SK-N-MC (cell line): ENCODE measurements at regions not wholly inside any gene's neighbourhood (a gene's known extent, or its start where the extent isn't known, plus 50 kb on each side); places are given as distances from the start of the nearest gene placed in this dataset.

Experiments
- DNase-seq: peaks from one replicate; pipeline ENCODE4 v3.0.0-alpha.2; 2011; ENCODE audit warnings: low read depth, low spot score
- H3K27ac ChIP-seq: fragments of 200-600 bp; sonication (generic); 2 replicates; pipeline ENCODE4 v1.5.1; 2016; ENCODE audit warnings: mixed run types
- H3K36me3 ChIP-seq: fragments of 200-600 bp; sonication (generic); 2 replicates; pipeline ENCODE4 v1.6.1; 2017; ENCODE audit warnings: antibody characterized with exemption, low read length, mixed read lengths; ENCODE audit not compliant: insufficient read depth
- H3K4me3 ChIP-seq: fragments of 200-600 bp; sonication (generic); 2 replicates; pipeline ENCODE4 v1.5.1; 2016
- H3K9ac ChIP-seq: fragments of 200-600 bp; sonication (generic); 2 replicates; pipeline ENCODE4 v1.8.0; 2017; ENCODE audit warnings: mixed run types, mixed read lengths; ENCODE audit not compliant: insufficient read length
- H3K9me3 ChIP-seq: fragments of 200-600 bp; sonication (generic); 2 replicates; pipeline ENCODE4 v1.6.1; 2017; ENCODE audit warnings: low read depth, mild to moderate bottlenecking, antibody characterized with exemption, low read length, moderate library complexity, mixed read lengths
- EZH2 ChIP-seq: fragments of 200-600 bp; sonication (generic); IDR thresholded peaks from one replicate; pipeline ENCODE4 v1.6.1; 2017; ENCODE audit warnings: antibody characterized with exemption
- FOXP2 ChIP-seq: optimal IDR thresholded peaks from 2 replicates; pipeline ENCODE3; 2011; ENCODE audit warnings: mild to moderate bottlenecking, moderate library complexity; ENCODE audit not compliant: insufficient read depth; ENCODE audit errors: extremely low read length, control extremely low read depth
- POLR2AphosphoS5 ChIP-seq: IDR thresholded peaks from 2 replicates; pipeline ENCODE4 v1.6.1; 2012; ENCODE audit warnings: mild to moderate bottlenecking, low read depth, low read length, borderline replicate concordance

- no peak overlapping the region for H3K4me3 ChIP-seq
Measured at GRCh38 chr2:150378686-150379085, 108.8 kb downstream of the RND3 start.

GRCh38 chr2:150376553-150377335 lies 110.7 kb downstream of the RND3 start:
- TF ChIP-seq FOXP2 = no peak
- no peak for TF ChIP-seq POLR2AphosphoS5
- no peak for TF ChIP-seq EZH2
- no peaks in the 10 kb centered on the region for H3K36me3 ChIP-seq
- H3K27ac ChIP-seq = no peak overlapping the region
- H3K4me3 ChIP-seq = no peak overlapping the region
- DNase-seq = no peak
- no peaks in the 10 kb centered on the region for H3K9me3 ChIP-seq
- H3K9ac ChIP-seq = no peak overlapping the region

More at GRCh38 chr2:150378686-150379085, 108.8 kb downstream of the RND3 start:
- H3K9ac ChIP-seq = no peak overlapping the region
- no peak for TF ChIP-seq EZH2
- TF ChIP-seq POLR2AphosphoS5 = no peak
- TF ChIP-seq FOXP2 = no peak
- H3K27ac ChIP-seq = no peak overlapping the region
- DNase-seq = no peak
- H3K36me3 ChIP-seq = no peaks in the 10 kb centered on the region
- H3K9me3 ChIP-seq = no peaks in the 10 kb centered on the region

GRCh38 chr2:150375333-150375732 lies 112.1 kb downstream of the RND3 start:
- TF ChIP-seq EZH2 (no peak), POLR2AphosphoS5 (no peak), FOXP2 (no peak)
- H3K9ac ChIP-seq = no peak overlapping the region
- no peak for DNase-seq
- no peak overlapping the region for H3K27ac ChIP-seq
- no peak overlapping the region for H3K4me3 ChIP-seq
- H3K9me3 ChIP-seq = no peaks in the 10 kb centered on the region
- H3K36me3 ChIP-seq = no peaks in the 10 kb centered on the region

- no peaks in the 10 kb centered on the region for H3K9me3 ChIP-seq
- no peak overlapping the region for H3K27ac ChIP-seq
- no peak for DNase-seq
- H3K9ac ChIP-seq = no peak overlapping the region
- no peak overlapping the region for H3K4me3 ChIP-seq
- no peaks in the 10 kb centered on the region for H3K36me3 ChIP-seq
- TF ChIP-seq FOXP2 = no peak
- TF ChIP-seq EZH2 = no peak
- TF ChIP-seq POLR2AphosphoS5 = no peak
Measured at GRCh38 chr2:150374492-150374891, 113.0 kb downstream of the RND3 start.

GRCh38 chr2:150373374-150373773 lies 114.1 kb downstream of the RND3 start:
- Histone ChIP-seq H3K9me3 (no peaks in the 10 kb centered on the region), H3K9ac (no peak overlapping the region), H3K36me3 (no peaks in the 10 kb centered on the region), H3K27ac (no peak overlapping the region), H3K4me3 (no peak overlapping the region)
- no peak for TF ChIP-seq POLR2AphosphoS5
- TF ChIP-seq EZH2 = no peak
- TF ChIP-seq FOXP2 = no peak
- DNase-seq = no peak

- no peak overlapping the region for H3K27ac ChIP-seq
- no peak for DNase-seq
- no peaks in the 10 kb centered on the region for H3K36me3 ChIP-seq
- no peak overlapping the region for H3K4me3 ChIP-seq
- no peak overlapping the region for H3K9ac ChIP-seq
- no peaks in the 10 kb centered on the region for H3K9me3 ChIP-seq
- no peak for TF ChIP-seq FOXP2
Measured at GRCh38 chr2:150371044-150371818, 116.2 kb downstream of the RND3 start.

- no peak overlapping the region for H3K27ac ChIP-seq
- TF ChIP-seq EZH2 (no peak), POLR2AphosphoS5 (no peak), FOXP2 (no peak)
- no peak for DNase-seq
Measured at GRCh38 chr2:150370561-150370960, 116.9 kb downstream of the RND3 start.

GRCh38 chr2:150369862-150370261 lies 117.6 kb downstream of the RND3 start:
- H3K27ac ChIP-seq = no peak overlapping the region
- DNase-seq = no peak
- TF ChIP-seq FOXP2 (no peak), EZH2 (no peak), POLR2AphosphoS5 (no peak)
- H3K36me3 ChIP-seq = no peaks in the 10 kb centered on the region
- H3K9me3 ChIP-seq = no peaks in the 10 kb centered on the region
- no peak overlapping the region for H3K9ac ChIP-seq
- no peak overlapping the region for H3K4me3 ChIP-seq

More at GRCh38 chr2:150370561-150370960, 116.9 kb downstream of the RND3 start:
- H3K36me3 ChIP-seq = no peaks in the 10 kb centered on the region
- no peak overlapping the region for H3K9ac ChIP-seq
- H3K4me3 ChIP-seq = no peak overlapping the region
- H3K9me3 ChIP-seq = no peaks in the 10 kb centered on the region

GRCh38 chr2:150358468-150358807 lies 129.0 kb downstream of the RND3 start:
- TF ChIP-seq EZH2 = no peak
- no peak for TF ChIP-seq POLR2AphosphoS5
- TF ChIP-seq FOXP2 = no peak
- Histone ChIP-seq H3K36me3 (no peaks in the 10 kb centered on the region), H3K27ac (no peak overlapping the region), H3K9me3 (no peaks in the 10 kb centered on the region), H3K9ac (no peak overlapping the region), H3K4me3 (no peak overlapping the region)
- DNase-seq = no peak
